NCI-H1105 treated with DMSO at 0.1 percent for 48 hours (cell line): ENCODE measurements at regions not wholly inside any gene's neighbourhood (a gene's known extent, or its start where the extent isn't known, plus 50 kb on each side); places are given as distances from the start of the nearest gene placed in this dataset.
"Not testable (repeated sequence)": the region's sequence is repeated elsewhere in the genome, so short reads cannot be mapped to it uniquely, and the experiment has no call there.

Source experiments
- DNase-seq: peaks from one replicate; lab custom pipeline; 2025; lab: John Stamatoyannopoulos, UW

DNA sequence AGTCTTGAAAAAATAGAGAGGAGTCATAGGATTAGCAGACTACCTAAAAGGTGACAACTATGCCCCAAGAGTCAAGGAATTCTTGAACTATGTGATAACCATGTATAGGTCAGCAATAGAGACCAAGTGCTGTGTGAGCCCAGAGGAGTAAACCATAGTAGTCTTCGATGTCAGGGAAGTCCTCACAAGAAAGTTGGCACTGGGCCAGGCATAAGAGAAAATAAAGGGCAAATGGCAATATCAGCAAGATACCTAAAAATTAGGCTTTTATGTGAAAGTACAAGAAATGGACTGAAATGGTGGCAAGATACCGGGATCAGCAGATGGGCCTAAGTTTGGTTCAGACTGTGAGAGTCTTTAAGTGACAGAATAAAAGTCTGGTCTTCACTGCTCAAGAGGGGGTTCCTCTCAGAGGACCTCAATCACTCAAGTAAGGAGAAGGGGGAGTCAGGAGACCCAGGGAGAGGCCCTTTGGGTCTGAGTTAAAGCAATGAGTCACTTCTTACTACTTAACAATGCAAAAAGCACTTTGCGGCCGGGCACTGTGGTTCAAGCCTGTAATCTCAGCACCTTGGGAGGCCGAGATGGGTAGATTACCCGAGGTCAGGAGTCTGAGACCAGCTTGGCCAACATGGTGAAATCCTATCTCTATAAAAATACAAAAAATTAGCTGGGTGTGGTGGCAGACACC, 95.0 kb downstream of the TEX35 start:
- no peak for DNase-seq

DNA sequence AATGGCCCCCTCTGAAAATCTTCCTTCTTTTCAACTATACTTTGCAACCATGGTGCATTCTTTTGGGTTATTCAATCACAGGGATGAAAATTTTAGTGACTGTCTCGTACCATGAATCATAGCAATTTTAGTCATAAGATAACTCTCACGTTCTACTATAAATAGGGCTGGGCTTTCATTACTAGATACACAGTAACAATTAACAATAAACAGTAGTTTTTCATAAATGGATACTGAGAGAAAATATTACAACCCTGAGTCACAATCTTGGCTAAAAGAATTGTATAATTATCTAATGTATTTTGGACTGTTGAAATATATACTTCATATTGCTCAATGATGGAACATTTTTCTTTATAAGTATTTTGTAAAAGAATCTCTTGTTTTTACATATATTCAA, 96.1 kb downstream of the TEX35 start:
- no peak for DNase-seq

DNA sequence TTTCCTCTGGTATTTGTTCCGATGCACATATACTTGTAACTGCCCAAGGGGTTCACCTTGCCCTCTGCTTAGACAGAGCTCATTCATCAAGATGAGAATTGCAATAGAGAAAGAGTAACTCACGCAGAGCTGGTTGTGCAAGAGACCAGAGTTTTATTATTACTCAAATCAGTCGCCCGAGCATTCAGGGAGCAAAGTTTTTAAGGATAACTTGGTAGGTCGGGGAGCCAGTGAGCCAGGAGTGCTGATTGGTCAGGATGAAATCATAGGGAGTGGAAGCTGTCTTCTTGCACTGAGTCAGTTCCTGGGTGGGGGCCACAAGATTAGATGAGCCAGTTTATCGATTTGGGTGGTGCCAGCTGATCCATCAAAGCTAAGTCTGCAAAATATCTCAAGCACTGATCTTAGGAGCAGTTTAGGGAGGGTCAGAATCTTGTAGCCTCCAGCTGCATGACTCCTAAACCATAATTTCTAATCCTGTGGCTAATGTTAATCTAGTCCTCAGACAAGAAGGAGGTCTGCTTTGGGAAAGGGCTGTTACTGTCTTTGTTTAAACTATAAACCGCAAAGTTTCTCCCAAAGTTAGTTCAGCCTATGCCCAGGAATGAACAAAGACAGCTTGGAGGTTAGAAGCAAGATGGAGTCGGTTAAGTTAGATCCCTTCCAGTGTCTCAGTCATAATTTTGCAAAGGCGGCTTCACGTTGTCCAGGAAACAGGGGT, 97.9 kb downstream of the TEX35 start:
- DNase-seq: not testable (repeated sequence)

DNA sequence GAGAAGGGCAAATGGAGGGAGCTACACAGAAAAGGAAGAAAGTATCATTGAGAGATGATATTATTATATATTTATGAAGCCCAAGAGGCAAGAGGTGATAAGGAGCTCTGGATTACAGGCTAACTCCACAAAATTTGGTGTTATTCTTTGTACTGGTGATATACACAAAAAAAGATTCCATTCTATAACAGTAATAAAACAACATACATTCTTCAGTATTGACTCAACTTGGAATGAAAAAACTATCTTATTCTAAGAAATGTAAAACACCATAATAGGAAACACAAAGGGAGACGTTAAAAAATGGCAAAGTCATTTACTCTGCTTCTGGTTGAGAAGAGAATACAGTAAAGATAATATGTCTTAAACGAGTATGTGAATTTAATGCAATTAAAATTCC, 99.4 kb downstream of the TEX35 start:
- DNase-seq: no peak

DNA sequence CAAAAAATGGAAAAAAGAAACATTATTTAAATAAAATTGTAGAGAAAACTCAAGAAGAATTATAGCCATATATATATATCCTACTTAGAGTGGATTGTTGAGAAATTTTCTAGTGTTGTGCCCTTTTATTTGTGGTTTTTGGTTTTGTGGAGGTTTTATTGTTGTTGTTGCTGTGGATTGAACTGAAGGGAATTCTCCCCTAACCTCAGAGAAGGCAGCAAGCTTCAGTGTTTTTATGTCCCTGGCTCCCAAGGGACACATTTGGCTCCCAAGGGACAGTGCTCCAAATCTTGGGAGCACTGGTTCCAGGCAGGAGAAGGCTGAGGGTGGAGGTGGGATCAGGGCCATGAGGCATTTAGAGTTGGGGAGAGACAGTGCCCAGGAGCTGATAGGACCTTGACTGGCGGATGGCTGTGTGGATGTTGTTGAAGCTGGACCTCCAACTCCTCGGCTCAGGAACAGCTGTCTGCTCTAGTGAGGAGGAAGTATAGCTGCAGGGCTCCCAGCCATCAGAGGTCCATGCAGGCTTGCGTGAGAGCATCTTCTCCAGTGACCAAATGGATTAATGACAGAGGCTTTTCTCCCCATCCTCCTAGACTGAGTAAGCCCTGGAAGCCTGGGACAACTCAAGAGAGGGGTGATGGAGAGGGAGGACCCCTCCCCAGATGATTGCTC, 100.5 kb downstream of the TEX35 start:
- no peak for DNase-seq

DNA sequence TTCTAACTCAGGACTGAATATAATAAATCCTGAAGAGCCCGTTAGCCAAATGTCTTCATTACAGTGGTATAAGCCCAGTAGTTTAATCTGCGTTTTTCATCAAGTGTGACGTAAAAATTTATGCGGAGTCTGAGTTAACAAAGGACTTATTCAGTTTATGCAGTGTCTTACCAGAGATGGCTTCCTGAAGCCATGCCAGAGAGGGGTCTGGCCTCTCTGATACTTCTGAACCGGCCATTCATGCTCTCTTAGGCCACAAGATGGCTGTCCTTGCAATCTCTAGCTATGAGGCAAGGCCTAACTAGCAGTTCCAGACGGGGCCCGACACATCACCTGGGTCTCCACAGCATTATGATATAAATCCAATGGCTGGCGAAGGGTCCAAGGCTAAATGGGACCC, 101.4 kb downstream of the TEX35 start:
- DNase-seq: no peak

DNA sequence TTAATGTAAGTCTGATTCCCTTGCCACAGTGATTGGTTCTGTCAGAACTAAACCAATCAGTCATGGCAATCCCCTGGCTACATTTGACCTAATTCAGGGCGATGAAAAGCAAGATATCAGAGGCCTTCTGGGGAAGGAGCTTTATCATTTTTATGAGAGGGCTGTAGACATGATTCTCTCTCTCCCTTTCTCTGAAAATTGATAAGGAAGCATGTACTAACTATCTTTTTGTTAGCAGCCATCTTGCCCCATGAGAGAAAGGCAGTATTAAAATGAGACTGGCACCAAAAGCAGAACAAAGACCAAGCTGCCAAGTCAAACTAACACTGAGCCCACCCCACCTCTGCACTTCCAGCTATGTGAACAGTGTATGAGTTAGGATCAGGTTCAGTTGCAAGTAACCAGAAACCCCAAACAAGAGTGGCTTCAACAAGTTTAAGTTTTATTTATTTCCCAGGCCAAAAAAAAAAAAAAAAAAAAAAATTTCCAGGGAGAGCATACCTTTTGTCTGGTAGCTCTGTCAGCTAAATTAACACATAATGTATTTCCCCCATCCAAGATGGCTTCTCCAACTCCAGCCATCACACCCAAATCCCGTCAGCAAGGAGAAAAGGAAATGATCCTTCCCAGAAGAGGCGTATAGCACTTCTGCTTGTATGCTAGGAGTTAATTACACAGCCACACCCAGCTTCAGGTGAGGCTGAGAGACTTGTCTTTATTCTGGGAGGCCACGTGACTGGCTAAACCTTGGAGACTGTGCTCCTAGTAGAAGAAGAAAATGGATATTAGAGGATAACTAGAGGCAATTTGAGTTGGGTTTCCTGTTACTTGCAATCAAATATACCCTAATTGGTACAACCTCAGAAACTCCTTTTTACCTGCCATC, 105.8 kb upstream of the RALGPS2 start:
- no peak for DNase-seq

DNA sequence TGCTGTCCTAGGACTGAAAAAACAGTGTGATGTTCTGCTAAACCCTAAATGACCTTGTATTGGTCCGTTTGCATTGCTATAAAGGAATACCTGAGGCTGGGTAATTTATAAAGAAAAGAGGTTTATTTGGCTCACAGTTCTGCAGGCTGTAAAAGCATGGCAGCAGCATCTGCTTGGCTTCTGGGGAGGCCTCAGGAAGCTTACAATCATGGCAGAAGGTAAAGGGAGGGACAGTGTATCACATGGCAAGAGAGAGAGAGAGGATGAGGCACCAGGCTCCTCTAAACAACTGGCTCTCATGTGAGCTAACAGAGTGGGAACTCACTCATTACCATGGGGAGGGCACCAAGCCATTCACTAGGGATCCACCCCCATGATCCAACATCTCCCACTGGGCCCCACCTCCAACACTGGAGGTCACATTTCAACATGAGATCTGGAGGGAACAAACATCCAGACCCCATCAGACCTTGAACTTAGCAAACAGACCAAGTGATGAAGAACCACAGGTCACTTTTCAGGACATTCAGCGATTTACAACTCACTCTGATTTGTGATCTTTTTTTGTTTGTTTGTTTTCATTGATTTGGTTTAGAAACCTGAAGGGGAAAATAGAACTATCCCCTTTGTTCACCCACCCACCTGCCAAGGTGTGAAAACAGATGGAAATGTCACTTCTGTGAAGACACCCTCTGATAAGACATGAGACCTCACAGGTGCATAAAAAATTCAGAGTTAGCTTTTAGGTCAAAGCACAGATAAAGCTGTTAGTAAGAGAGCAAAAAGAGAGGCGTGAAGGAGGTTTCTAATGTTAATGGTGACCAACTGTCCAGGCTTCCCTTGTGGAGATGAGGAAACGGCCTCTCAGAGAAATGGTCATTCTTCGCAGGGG, 104.2 kb upstream of the RALGPS2 start:
- DNase-seq: no peak

DNA sequence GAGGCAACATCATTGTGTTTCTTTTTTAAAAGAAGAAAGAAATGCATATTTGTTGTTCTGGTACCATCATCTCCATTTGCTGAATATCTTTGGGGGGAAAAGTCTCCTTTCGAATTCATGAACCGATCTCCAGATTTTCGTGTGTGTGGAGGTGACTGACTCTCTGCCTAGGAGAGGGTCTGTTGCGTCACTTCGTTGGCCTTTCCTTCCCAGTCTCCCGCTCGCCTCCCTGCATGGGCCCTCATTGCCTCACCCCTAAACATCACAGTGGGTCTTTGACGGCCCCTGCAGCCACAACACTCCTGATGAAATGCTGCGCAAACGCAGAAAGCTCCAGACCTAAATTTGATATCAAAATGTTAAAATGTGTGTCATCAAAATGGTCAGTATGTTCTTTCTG, 103.2 kb upstream of the RALGPS2 start:
- no peak for DNase-seq

DNA sequence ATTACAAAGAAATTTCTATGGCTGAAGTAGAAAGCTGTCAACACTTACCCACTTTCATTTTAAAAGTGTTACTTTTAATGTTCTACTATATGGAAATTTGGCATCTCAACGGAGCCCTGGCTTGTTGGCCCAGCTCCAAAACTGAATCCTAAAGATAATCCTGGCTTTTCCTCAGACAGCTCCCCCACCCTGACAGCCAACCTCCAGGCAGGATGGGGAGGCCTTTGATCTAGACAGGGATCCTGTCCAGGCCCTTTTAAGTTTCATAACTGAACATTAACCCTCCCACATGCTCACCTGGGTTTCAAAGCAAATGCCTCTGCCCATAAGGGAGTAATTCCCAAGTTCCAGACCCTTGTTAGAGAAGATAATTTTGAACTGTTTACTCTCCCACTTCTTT, 99.3 kb upstream of the RALGPS2 start:
- DNase-seq: no peak

DNA sequence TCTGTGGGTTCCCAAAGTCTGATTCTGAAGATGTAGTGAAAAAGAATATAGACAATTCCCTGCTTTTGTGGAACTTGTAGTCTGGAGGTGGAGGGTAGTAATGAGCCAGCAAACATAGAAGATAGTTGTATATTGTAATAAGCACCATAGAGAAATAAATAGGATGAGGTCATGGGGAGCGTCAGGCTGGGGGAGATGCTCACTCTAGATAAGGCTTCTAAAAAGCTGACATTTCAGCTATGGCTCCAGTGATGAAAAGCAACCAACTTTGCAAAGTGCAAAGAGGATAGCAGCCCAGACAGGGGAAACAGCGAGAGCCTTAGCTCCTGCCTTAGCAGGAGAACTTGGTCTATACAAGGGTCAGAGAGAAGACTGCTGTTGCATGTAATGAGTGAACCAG, 98.0 kb upstream of the RALGPS2 start:
- no peak for DNase-seq

DNA sequence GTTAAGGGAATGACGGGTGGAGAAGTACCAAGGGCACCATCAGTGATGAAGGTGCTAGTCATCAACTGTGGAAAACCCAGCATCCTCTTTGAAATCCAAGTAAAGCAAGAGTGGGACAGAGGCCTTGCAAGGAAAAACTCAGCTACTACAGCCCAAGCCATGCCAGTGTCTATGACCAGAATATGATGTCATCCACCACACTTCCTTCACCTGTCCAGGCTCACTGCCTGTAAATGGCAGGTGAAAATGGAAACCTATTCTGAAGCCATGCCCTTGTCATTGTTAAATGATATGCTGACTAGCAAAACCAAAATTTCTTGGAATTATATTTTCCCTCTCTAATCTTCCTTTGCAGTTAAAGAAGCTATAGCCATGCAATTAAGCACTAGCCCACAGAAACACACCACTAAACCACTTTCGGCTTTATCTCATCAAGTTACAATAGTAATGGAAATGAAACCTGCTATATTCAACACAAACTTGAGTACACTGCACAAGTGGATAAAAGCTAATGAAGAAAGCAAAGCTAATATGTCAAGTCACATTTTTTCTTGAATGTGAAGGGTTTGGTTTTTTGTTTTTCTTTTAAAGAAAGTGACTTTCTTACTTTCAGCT, 96.3 kb upstream of the RALGPS2 start:
- DNase-seq: no peak

DNA sequence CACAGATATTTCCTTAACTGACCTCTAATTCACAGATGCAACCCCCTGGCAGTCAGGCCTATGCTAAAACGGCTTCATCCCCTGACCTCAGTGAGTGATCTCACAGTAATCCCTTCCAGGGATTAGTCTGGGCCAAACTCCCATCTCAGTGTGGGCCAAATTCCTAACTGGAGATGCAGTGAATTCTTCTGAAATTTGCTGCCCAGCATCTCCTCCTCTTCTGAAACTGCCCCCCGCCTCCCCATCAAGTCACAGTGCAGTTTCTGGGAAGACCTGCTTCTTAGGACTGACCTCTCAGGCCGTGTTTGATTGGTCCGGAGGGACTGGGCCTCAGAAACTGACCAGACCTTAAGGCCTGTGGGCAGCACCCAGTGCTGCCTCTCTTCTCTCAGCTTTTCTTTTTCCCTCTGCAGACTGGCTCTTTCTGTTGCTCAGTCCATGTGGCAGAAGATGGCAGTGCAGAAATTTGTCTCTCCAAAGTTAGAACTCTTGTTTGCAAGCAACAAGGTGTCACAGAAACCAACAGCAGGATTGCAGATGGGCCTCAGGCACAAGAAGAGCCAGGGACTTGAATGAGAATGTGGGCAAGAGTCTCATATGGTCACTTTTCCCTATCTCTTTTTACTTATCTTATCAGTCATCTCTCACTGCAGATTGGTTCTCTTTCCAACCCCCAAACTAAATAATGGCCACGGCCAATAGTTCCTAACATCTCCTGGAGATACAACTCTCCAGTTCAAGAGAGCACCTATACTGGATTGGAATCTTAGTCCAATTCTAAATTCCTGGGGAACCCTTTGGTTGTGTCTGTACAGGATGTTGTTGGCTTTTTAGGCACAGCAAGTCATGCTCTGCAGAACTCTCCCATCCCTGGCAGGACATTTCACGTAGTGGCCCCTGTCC, 95.5 kb upstream of the RALGPS2 start:
- no peak for DNase-seq

DNA sequence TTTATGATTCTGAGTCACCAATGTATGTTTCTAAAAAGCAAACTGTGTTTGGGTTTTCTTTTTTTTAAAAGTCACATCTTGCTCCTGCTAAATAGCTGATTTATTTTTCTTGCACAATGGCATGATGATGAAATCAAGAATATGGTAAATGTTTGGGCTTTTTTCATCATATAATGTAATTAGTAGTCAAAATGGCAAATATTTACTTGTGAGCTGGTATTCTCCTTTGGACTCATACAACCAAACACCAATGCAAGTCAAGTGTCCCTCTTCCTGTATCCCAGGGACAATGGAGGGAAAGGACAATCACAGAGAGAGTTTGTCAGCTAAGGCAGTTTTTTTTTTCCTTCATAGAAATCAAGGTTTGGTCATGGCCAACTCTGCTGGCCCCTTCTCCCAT, 94.6 kb upstream of the RALGPS2 start:
- DNase-seq: no peak

DNA sequence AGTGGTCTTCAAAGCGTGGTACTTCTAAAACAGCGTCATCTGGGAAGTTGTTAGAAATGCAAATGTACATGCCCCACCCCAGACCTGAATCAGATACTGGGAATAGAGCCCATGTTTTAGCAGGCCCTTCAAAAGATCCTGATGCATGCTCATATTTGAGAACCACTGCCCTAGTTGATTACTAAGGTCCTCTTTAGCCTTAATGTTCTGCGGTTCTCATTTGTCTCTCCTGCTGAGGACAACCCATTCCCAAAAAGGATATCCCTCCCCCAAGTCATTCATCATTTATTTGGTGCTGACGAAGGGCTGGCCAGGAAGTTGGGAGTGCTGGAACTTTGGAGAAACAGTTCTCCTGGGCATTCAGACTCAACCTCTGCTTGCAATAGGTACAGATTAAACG, 92.4 kb upstream of the RALGPS2 start:
- no peak for DNase-seq

DNA sequence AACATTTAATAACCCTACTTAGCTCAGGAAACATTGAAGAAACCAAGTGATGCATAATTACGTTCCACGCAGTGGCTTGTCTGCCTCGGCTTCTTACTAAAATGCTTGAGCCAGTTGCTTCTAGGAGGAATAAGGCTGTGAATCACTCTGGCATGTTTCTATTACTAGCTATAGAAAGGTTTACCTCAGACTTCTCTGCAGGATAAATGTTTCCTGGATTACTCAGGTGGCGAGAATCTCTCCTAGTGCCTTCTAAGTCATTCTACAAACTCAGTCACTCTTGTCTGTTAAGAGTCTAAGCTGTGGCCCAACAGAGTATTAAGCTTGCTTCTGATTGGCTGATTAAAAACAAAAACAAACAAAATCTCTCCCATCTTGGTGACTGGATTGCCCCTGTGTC, 92.0 kb upstream of the RALGPS2 start:
- DNase-seq: no peak

DNA sequence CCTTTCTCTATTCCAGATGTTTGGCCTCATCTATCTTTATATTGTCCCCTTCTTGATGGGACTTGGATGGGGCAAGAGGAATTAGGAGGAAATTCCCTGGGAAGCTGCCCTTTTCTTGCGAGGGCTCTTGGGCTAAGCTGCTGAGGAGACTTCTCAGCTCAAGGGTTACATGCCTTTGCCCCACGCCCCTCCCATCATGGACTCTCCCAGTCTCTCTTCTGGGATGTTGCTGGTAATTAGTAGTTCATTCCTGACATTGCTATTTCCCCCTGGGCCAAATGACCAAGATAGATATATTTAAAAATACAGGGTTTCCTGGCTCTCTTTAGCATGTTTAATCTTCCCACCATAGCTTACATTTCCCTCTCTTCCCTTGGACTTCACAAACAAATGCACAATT, 90.6 kb upstream of the RALGPS2 start:
- no peak for DNase-seq

DNA sequence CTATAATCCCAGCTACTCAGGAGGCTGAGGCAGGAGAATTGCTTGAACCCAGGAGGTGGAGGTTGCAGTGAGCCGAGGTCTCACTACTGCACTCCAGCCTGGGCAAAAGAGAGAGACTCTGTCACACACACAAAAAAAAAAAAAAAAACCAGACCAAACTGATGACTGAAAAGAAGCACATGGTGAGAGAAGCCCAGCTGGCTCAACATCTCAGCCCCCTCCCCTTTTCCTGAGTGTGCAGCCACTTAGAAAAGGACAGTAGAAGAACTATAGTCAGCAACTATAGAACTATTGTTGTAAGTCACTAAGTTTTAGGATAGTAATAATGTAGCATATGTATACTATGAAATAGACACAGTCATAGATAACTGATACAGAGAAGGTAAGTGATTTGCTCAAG, 87.2 kb upstream of the RALGPS2 start:
- no peak for DNase-seq

DNA sequence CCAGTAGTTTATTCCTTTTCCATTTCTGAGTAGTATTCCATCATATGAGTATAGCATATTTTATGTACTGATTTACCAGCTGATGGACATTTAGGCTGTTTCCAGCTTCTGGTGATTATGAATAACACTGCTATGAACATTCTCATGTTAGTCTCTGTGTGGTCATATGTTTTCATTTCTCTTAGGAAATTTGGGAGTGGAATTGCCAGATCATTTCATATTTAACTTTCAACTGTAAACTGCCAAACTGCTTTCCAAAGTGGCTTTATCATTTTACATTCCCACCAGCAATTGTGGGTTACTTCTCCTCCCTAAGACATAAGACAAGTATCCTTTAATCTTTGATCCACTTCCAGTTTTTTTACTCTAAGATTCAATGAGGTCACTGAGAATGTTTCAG, 85.7 kb upstream of the RALGPS2 start:
- DNase-seq: no peak

DNA sequence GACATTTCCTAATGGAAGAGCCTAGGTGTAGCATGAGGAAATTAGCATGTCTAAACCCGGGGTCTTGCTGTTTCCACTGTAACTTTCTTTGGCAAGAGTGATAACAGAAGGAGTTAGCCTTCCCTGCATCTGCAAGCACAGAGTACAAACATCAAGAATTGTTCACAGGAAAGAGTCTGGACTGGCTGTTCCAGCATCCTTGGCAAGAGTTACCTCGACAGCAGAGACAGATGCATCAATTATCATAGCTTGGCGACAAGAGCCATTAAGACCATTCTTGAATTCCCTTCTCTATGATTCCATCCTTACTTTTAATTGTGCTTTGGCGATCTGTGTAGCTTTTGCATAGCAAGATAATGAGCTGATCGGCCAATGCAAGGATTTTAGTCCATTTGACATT, 82.8 kb upstream of the RALGPS2 start:
- DNase-seq: no peak
